ENCODE measurements at regions not wholly inside any gene's neighbourhood (a gene's known extent, or its start where the extent isn't known, plus 50 kb on each side); places are given as distances from the start of the nearest gene placed in this dataset.
"Not testable (repeated sequence)": the region's sequence is repeated elsewhere in the genome, so short reads cannot be mapped to it uniquely, and the experiment has no call there.

- FAIRE-seq: no peak
Observed at GRCh38 chr1:43108080-43108479, 64.0 kb downstream of the EBNA1BP2 start.

GRCh38 chr1:43107664-43108063 is 64.4 kb downstream of the EBNA1BP2 start:
- no peak for FAIRE-seq

DNA sequence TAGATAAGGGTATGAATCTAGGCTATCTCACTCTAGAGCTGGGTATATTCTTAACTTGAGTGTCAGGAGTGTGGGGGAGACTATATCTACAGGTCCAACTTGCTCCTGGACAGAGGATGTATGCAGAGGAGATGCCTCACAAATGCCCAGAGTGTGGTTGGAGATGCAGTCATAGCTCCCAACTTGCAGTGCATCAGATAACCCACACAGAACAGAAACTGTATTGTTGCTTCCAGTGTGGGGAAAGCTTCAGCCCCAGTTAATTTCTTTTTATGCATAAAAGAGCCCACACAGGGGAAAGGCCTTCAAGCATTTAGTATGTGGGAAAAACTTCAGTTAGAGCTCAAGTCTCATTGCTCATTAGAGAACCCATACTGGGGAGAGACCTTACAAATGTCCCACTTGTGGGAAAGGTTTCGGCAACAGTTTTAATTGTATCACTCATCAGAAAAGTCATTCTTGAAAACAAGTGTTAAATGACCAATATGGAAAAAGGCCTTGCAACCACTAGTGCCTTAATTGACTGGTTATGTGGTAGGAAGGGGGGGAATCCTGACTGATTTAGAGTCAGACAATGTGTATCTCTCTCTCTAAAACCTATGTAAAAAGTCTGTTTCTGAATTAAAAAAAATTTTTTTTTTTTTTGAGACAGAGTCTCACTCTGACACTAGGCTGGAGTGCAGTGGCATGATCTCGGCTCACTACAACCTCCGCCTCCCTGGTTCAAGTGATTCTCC is 67.9 kb downstream of the EBNA1BP2 start:
- FAIRE-seq: no peak

GRCh38 chr1:43101061-43101460 is 71.0 kb downstream of the EBNA1BP2 start:
- no peak for FAIRE-seq

GRCh38 chr1:43098200-43098599 is 73.9 kb downstream of the EBNA1BP2 start:
- no peak for FAIRE-seq

- FAIRE-seq: not testable (repeated sequence)
Observed at GRCh38 chr1:43096528-43096927, 75.6 kb downstream of the EBNA1BP2 start.

GRCh38 chr1:43090812-43091211 is 81.3 kb downstream of the EBNA1BP2 start:
- not testable (repeated sequence) for FAIRE-seq

DNA sequence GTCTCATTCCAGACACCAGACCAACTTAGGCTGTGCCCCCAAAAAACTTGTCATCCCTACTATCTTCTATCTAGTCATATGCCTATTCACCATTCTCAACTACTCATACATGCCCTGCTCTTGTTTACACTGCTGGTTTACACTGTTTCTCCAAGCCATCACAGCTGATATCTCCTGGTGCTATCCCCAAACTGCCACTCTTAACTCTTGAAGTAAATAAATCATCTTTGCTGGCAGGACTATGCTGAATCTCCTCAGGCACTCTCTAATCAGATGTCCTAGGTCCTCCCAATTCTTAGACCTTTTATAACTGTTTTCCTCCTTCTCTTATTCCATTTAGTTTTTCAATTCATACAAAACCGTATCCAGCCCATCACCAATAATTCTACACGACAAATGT is 81.9 kb downstream of the EBNA1BP2 start:
- FAIRE-seq: not testable (repeated sequence)

- FAIRE-seq: no peak
Observed at GRCh38 chr1:43083375-43083891, 88.7 kb downstream of the EBNA1BP2 start.

- no peak for FAIRE-seq
Observed at GRCh38 chr1:43082740-43083139, 89.3 kb downstream of the EBNA1BP2 start.

DNA sequence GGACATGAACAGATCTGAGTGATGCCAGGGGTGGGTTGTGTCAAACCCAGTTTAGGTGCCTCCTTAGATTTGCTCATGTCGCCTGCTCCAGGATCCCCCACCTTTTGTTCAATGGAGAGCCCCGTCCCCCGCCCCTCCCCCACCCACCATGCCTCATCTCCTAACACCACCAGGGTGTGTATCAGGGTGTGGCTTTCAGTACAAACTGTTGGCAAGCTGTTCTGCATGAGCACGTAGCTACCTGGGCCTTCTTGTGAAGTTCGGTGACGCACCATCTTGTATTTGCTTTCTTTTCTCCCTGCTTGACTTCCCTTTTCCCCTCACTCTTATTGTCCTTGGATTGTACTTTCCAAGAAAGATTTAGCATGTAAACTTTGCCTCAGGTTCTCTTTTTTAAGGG is 94.8 kb downstream of the EBNA1BP2 start:
- no peak for FAIRE-seq

DNA sequence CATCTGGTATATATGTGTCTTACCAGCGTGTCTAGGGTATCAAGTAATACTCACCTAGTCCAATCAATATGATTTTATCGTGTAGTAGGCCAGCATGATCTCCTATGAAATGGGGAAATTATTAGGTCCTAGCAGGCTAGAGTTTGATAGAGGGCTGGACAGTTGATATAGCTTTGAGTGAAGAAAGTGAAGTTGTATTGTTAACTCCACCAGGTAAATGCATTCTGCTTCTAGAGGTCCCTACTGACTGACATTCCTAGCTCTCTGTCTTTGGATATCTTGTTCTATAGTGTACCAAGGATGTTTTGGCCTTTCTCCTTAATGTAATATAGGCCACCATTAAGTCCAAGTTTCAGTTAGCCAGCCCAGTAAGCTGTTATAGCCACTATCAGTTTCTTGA is 97.4 kb downstream of the EBNA1BP2 start:
- FAIRE-seq: no peak

DNA sequence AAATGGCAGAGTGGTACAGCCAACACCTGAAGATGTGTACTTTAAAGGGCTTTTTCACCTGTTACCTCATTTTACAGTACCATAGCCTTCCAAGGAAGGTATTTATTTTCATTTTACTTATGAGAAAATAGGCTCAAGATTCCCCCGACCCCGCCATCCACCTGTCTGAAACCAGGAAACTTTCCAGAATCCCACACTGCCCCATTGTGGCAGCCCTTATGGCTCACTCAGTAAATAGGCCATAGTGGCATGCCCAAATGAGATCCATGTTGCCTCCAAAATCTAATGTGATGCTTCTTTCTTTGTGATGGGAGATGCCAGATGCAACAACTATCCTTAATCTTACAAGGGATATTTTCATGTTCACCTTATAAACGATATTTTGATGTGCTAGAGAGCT is 97.8 kb downstream of the EBNA1BP2 start:
- no peak for FAIRE-seq

DNA sequence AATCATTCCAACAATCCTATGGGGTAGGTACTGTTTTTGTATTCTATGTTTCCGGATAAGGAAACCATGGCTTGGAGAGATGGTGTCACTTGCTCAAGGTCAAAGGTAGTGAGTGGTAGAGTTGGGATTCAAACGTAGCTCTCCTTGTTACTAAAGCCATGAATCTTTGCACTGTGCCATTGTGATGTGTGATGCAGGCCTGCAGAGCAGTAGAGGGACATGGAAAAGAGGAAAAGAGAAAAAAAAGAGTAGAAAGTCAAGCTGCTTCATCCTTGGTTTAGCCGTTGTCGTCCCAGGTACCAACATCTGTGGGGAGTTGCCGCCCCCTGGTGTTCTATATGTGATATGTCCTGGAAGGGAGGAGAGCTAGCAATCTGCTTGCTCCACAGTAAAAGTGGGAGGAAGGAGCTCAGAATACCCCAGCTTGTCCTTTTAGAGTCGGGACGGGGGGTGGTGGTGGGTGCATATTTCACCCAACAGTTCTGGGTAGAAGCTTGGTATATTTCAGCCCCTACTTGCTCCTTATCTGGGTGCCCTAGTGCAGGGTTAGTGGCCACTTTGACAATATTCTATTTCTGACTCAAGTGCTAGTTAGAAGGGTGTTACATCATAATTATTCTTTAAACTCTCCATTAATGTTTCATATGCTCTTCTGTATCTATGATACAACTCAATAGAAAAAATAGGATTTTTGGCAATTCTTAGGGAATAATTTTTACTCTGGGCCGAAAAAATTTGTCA is 98.4 kb downstream of the EBNA1BP2 start:
- FAIRE-seq: peak; percentile 85

DNA sequence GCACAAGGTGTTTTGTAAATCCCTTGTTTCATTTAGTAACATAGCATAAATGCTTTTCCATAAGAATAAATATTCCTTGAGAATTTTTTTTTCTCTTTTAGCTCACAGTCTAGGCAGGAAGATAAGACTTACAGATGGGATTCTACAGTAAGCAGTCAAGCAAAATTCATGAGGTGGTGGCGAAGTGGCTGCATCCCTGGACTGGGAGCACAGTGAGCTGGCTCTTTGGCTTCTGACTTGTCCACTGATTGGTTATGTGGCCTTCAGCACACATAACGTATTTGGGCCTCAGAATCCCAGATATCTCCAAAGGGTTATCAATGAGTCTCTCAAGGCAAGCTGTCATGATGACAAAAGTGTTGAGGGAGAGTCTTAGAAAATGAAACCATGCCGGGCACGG is 99.8 kb downstream of the EBNA1BP2 start:
- no peak for FAIRE-seq

- no peak for FAIRE-seq
Observed at GRCh38 chr1:43071241-43071640, 100.8 kb downstream of the EBNA1BP2 start.

DNA sequence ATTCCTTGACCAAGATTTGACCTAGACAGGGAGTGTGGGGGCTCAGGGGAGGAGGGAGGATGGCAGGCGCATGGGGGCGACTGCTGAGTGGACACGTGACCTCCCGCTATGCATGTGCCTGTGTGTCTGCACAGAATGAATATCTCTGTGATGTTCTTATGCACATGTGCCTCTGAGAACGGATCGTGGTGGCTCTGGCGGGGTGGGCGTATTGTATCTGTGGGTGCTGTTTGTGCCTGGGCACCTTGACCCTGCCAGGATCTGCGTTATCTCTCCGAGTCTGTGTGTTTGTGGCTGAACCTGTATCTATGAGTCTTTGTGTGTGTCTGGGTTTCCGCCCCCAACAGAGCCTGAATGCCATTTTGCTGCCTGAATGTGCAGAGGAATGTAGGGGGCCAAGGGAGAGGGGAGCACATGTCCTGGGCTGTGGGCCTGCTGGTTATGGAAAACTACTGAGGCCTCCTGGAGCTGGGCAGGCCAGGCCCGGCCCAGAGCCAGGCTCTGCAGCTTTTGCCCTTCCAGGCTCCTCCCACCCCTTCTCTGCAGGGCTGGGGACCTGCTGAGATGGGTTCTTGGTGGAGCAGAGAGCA is 102.5 kb downstream of the EBNA1BP2 start:
- no peak for FAIRE-seq

GRCh38 chr1:43068911-43069310 is 103.2 kb downstream of the EBNA1BP2 start:
- no peak for FAIRE-seq

DNA sequence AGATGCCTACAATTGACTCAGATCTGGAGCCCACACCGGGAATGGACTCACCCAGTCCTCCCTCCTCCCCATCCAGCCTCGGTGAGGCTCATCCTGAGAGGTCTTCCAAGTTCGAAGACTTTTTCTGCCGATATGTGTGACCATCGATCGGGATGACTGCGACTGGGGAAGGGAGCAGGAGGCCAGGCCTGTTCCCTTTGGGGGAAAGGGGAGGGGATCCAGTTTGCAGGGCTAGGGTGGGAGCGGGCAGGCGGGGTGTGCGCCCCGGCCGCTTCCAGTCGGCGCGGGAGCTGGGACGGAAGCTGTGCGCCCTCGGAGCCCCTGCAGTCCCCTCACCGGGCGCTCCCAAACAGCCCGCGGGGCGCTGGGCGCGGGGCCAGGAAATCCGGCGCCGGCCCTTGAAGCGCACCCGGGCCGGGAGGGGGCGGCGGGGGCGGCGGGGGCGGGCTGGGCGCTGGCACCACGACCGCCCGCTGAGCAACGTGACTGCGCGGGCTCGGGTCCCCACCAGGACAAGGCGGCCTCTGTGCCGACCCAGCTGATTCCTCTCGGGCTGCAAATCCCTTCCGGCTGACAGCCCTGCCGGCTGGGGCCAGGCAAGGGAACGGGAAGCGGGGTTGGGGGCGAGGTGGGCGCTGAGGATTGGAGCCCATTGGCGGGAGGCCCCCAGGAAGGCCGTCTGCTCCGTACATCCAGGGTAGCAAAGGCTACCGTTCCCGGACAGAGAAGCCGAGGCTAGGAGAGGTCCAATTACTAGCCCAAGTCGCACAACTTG is 103.9 kb downstream of the EBNA1BP2 start:
- no peak for FAIRE-seq

DNA sequence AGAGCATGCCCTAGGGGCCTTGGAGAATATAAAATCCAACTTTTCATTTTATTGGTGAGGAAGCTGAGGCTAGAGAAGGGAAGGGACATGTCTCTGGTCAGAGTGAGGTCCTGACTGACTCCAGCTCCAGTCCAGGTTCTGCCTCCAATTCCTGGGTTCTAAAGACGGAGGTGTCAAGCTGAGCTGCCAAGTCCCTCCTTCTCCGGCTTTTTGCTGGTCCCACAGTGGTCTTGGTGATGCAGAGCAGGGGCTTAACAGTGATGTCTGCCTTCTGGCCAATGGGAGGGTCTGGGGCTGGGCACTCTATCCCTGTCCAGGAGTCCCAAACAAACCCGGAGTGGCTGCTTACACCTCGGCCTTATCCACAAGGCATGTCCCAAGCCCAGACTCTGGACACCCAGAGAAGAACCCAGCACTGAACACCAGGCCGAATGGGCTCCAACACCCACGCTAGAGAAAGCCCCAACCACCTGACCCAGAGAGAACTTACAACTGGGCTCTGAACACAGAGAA is 104.8 kb downstream of the EBNA1BP2 start:
- FAIRE-seq: no peak

DNA sequence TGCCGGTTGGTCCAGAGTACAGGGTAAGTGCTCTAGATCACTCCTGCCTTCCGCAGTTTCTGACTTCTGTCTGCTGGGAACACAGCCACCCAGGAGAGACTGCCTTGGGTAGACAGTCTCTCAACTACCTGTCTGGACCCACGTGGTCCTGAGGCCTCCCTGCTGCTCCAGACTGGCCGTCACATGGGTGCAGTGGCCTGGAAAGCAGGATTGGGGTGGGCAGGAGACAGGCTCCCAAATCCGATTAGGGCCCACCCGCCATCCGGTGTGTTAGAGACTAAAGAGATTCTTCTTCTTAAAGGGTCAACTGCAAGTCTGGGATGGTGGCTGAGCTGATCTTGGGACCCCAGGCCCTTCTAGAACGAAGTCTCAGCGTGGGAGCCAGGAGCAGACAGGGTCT is 105.5 kb downstream of the EBNA1BP2 start:
- no peak for FAIRE-seq

- FAIRE-seq: no peak
Observed at GRCh38 chr1:43065616-43066399, 106.3 kb downstream of the EBNA1BP2 start.
